Neural progenitor cell (in vitro differentiated cells): ENCODE measurements at regions not wholly inside any gene's neighbourhood (a gene's known extent, or its start where the extent isn't known, plus 50 kb on each side); places are given as distances from the start of the nearest gene placed in this dataset.

Experiments used
- DNase-seq: peaks from one replicate; pipeline ENCODE4 v3.0.0-alpha.2; 2016; ENCODE audit warnings: low spot score
- H2AFZ ChIP-seq: fragments of 200-600 bp; sonication (generic); replicated peaks from 2 replicates; pipeline ENCODE4 v1.6.1; 2016; ENCODE audit warnings: antibody characterized with exemption
- H3F3A ChIP-seq: fragments of 200-600 bp; sonication (generic); 2 replicates; pipeline ENCODE4 v1.6.1; 2016; ENCODE audit warnings: antibody characterized with exemption, low read depth
- H3K27ac ChIP-seq: fragments of 200-600 bp; sonication (generic); 2 replicates; pipeline ENCODE4 v1.5.1; 2016; ENCODE audit warnings: mild to moderate bottlenecking
- H3K27me3 ChIP-seq: fragments of 200-600 bp; sonication (generic); 2 replicates; pipeline ENCODE4 v1.6.1; 2016; ENCODE audit warnings: mild to moderate bottlenecking, moderate library complexity
- H3K36me3 ChIP-seq: fragments of 200-600 bp; sonication (generic); 2 replicates; pipeline ENCODE4 v1.5.1; 2016
- H3K4me1 ChIP-seq: fragments of 200-600 bp; sonication (generic); 2 replicates; pipeline ENCODE4 v1.6.1; 2016; ENCODE audit warnings: mixed run types
- H3K4me2 ChIP-seq: fragments of 200-600 bp; sonication (generic); 2 replicates; pipeline ENCODE4 v1.6.1; 2016
- H3K4me3 ChIP-seq: fragments of 200-600 bp; sonication (generic); 2 replicates; pipeline ENCODE4 v1.5.1; 2016
- H3K79me2 ChIP-seq: fragments of 200-600 bp; sonication (generic); 2 replicates; pipeline ENCODE4 v1.6.1; 2016; ENCODE audit warnings: low read depth
- H3K9ac ChIP-seq: fragments of 200-600 bp; sonication (generic); 2 replicates; pipeline ENCODE4 v1.6.1; 2016
- H3K9me3 ChIP-seq: fragments of 200-600 bp; sonication (generic); 2 replicates; pipeline ENCODE4 v1.5.1; 2016; ENCODE audit warnings: low read depth
- H4K20me1 ChIP-seq: fragments of 200-600 bp; sonication (generic); 2 replicates; pipeline ENCODE4 v1.6.1; 2016; ENCODE audit warnings: low read depth
- H3K27ac Mint-ChIP-seq: 3 replicates; pipeline ENCODE4 v1.8.0; 2021; ENCODE audit warnings: mixed read lengths
- H3K27me3 Mint-ChIP-seq: 2 replicates; pipeline ENCODE4 v1.8.0; 2022; ENCODE audit warnings: low read depth, mild to moderate bottlenecking, inconsistent platforms, moderate library complexity, mixed read lengths; ENCODE audit not compliant: insufficient read depth
- H3K36me3 Mint-ChIP-seq: 3 replicates; pipeline ENCODE4 v1.8.0; 2021; ENCODE audit warnings: mixed read lengths
- H3K4me1 Mint-ChIP-seq: 3 replicates; pipeline ENCODE4 v1.8.0; 2021; ENCODE audit warnings: mixed read lengths
- H3K4me3 Mint-ChIP-seq: 3 replicates; pipeline ENCODE4 v1.8.0; 2021; ENCODE audit warnings: mild to moderate bottlenecking, moderate library complexity, mixed read lengths
- H3K9me3 Mint-ChIP-seq: 3 replicates; pipeline ENCODE4 v1.8.0; 2020; ENCODE audit warnings: mixed read lengths
- EZH2 ChIP-seq: fragments of 200-600 bp; sonication (generic); IDR thresholded peaks from 2 replicates; pipeline ENCODE4 v1.6.1; 2017; ENCODE audit warnings: antibody characterized with exemption, mild to moderate bottlenecking, moderate library complexity
- EZH2phosphoT487 ChIP-seq: fragments of 200-600 bp; sonication (generic); IDR thresholded peaks from 2 replicates; pipeline ENCODE4 v1.6.1; 2017; ENCODE audit warnings: antibody characterized with exemption
- TF ChIP-seq, protein P1 (sequence below): fragments of 200-600 bp; sonication (generic); IDR thresholded peaks from 2 replicates; pipeline ENCODE4 v1.5.1; 2017; ENCODE audit warnings: antibody characterized with exemption, mild to moderate bottlenecking

DNA sequence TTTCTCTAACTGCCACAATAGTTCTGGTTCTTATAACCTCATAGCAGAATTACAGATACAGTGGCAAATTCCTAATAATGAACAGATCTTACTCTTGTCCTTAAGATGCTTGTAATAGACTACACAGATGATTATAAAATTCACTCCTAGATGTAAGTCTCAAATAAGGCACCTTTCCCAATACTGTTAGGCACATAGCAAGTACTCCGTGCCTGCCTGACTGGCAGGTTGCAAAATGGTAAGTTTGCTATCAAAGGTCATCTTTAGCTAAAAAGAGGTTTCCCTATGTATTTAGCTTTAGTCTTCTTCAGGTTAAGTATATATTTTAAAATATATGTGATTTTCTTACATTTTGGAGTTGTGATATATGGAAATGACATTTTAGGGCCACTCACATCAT, 50.4 kb upstream of the FHIP2A start:
- Mint-ChIP-seq H3K4me3 (no peak overlapping the region), H3K9me3 (no peaks in the 10 kb centered on the region), H3K27ac (no peak overlapping the region), H3K36me3 (no peaks in the 10 kb centered on the region), H3K27me3 (peaks cover 33% of the 10 kb centered on the region), H3K4me1 (peaks cover 7% of the 10 kb centered on the region)
- H3K9me3 ChIP-seq = no peaks in the 10 kb centered on the region
- no peaks in the 10 kb centered on the region for H3F3A ChIP-seq
- no peak overlapping the region for H2AFZ ChIP-seq
- H3K27ac ChIP-seq = no peak overlapping the region
- peaks cover 57% of the 10 kb centered on the region for H3K27me3 ChIP-seq
- H3K9ac ChIP-seq = no peak overlapping the region
- H3K4me1 ChIP-seq = peaks cover 8% of the 10 kb centered on the region
- H3K4me2 ChIP-seq = no peak overlapping the region
- peaks cover 13% of the 10 kb centered on the region for H4K20me1 ChIP-seq
- no peaks in the 10 kb centered on the region for H3K79me2 ChIP-seq
- no peak overlapping the region for H3K4me3 ChIP-seq
- TF ChIP-seq EZH2 (no peak), EZH2phosphoT487 (no peak)
- TF ChIP-seq, protein P1, sequence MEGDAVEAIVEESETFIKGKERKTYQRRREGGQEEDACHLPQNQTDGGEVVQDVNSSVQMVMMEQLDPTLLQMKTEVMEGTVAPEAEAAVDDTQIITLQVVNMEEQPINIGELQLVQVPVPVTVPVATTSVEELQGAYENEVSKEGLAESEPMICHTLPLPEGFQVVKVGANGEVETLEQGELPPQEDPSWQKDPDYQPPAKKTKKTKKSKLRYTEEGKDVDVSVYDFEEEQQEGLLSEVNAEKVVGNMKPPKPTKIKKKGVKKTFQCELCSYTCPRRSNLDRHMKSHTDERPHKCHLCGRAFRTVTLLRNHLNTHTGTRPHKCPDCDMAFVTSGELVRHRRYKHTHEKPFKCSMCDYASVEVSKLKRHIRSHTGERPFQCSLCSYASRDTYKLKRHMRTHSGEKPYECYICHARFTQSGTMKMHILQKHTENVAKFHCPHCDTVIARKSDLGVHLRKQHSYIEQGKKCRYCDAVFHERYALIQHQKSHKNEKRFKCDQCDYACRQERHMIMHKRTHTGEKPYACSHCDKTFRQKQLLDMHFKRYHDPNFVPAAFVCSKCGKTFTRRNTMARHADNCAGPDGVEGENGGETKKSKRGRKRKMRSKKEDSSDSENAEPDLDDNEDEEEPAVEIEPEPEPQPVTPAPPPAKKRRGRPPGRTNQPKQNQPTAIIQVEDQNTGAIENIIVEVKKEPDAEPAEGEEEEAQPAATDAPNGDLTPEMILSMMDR = no peak
- DNase-seq = no peak
- H3K36me3 ChIP-seq = no peaks in the 10 kb centered on the region

- Histone ChIP-seq H3F3A (no peaks in the 10 kb centered on the region), H3K9me3 (no peaks in the 10 kb centered on the region), H3K79me2 (no peaks in the 10 kb centered on the region), H3K4me1 (peaks cover 8% of the 10 kb centered on the region), H3K27ac (no peak overlapping the region), H3K36me3 (no peaks in the 10 kb centered on the region), H3K9ac (no peak overlapping the region), H4K20me1 (peaks cover 11% of the 10 kb centered on the region), H3K4me3 (no peak overlapping the region), H3K27me3 (peaks cover 51% of the 10 kb centered on the region), H3K4me2 (no peak overlapping the region), H2AFZ (no peak overlapping the region)
- H3K9me3 Mint-ChIP-seq = no peaks in the 10 kb centered on the region
- H3K36me3 Mint-ChIP-seq = no peaks in the 10 kb centered on the region
- no peak for TF ChIP-seq EZH2phosphoT487
- no peak for TF ChIP-seq EZH2
- TF ChIP-seq, protein P1 = no peak
- no peak overlapping the region for H3K27ac Mint-ChIP-seq
- peaks cover 30% of the 10 kb centered on the region for H3K27me3 Mint-ChIP-seq
- DNase-seq = no peak
- peaks cover 5% of the 10 kb centered on the region for H3K4me1 Mint-ChIP-seq
- no peak overlapping the region for H3K4me3 Mint-ChIP-seq
Measured at GRCh38 chr10:114771749-114772148, 49.8 kb upstream of the FHIP2A start.
